ENCODE measurements at regions not wholly inside any gene's neighbourhood (a gene's known extent, or its start where the extent isn't known, plus 50 kb on each side); places are given as distances from the start of the nearest gene placed in this dataset.

DNA sequence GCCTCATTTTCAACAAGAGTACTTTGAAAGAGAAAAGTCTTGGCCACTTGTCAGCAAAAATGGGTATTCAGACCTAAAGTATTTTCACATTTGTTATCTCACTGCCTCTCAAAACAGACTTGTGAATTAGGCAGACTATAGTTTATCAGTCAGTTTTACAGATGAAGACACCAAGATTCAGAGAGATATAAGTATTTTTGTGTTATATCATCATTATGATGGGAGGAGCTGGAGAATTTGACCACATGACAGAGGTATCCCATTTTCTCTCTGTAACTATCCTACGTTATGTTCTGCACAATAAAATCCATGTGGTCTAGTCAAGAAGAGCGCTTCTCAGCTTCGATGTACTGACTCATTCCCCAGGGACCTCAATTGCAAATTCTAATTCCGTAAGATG is 213.7 kb downstream of the MYCN start:
- TF ChIP-seq, protein P1, sequence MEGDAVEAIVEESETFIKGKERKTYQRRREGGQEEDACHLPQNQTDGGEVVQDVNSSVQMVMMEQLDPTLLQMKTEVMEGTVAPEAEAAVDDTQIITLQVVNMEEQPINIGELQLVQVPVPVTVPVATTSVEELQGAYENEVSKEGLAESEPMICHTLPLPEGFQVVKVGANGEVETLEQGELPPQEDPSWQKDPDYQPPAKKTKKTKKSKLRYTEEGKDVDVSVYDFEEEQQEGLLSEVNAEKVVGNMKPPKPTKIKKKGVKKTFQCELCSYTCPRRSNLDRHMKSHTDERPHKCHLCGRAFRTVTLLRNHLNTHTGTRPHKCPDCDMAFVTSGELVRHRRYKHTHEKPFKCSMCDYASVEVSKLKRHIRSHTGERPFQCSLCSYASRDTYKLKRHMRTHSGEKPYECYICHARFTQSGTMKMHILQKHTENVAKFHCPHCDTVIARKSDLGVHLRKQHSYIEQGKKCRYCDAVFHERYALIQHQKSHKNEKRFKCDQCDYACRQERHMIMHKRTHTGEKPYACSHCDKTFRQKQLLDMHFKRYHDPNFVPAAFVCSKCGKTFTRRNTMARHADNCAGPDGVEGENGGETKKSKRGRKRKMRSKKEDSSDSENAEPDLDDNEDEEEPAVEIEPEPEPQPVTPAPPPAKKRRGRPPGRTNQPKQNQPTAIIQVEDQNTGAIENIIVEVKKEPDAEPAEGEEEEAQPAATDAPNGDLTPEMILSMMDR (IDR thresholded peaks at IDR 0.05; ENCODE audit: low read length): no peak
- TF ChIP-seq EZH2 (IDR thresholded peaks at IDR 0.05; ENCODE audit: borderline replicate concordance, low read length): no peak
